ENCODE measurements at regions not wholly inside any gene's neighbourhood (a gene's known extent, or its start where the extent isn't known, plus 50 kb on each side); places are given as distances from the start of the nearest gene placed in this dataset.

DNA sequence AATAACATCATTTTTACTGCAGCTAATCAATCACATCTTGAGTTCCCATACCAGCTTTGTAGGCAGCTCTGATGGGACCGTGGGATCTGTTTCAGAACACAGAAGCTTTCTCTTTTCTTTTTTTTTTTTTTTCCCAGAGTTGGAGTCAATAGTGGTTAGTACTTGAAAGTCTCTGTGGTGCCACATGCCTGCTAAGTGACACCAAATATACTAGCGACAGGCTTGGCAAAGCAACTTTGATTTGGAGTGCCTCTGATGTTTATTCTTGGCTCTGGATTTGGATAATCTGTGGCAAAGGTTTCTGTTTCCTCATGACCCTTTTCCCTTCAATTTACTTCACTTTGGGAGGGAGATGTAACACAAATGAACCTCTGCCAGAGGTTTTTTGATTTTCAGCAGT, 681.4 kb upstream of the TENM4 start:
- Histone ChIP-seq H3K27me3 (ENCODE audit: control insufficient read depth, insufficient read depth, low read length) (no peaks in the 10 kb centered on the region), H3K4me1 (ENCODE audit: control insufficient read depth, low read depth, low read length) (no peaks in the 10 kb centered on the region), H3K27ac (ENCODE audit: low read length) (no peak overlapping the region), H3K9me3 (ENCODE audit: control insufficient read depth, low read depth, low read length) (peaks cover 4% of the 10 kb centered on the region), H3K36me3 (ENCODE audit: control insufficient read depth, low read depth, low read length) (no peaks in the 10 kb centered on the region), H3K9ac (ENCODE audit: low read length) (no peak overlapping the region), H3K4me3 (ENCODE audit: low read length) (no peak overlapping the region)

DNA sequence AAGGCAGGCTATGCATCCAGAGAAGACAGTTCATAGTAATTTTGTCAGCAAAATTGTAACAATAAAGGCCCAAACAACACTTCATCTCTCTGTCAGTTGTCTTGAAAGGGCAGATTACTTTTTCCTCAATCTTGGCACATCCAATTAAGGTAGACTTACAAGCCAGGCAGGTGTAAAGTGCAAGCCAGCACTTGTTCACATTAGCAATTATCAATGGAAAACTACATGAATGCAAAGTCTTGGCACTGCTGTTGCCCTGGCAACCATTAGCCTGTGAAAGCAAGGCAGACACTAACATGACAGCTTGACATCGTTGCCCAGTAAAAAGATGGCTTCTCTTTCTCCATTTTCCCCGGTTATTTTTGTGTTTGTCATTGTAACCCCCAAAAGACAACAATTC, 677.2 kb upstream of the TENM4 start:
- Histone ChIP-seq H3K4me1 (ENCODE audit: control insufficient read depth, low read depth, low read length) (no peaks in the 10 kb centered on the region), H3K9ac (ENCODE audit: low read length) (no peak overlapping the region), H3K27me3 (ENCODE audit: control insufficient read depth, insufficient read depth, low read length) (no peaks in the 10 kb centered on the region), H3K4me3 (ENCODE audit: low read length) (no peak overlapping the region), H3K27ac (ENCODE audit: low read length) (no peak overlapping the region), H3K9me3 (ENCODE audit: control insufficient read depth, low read depth, low read length) (no peaks in the 10 kb centered on the region), H3K36me3 (ENCODE audit: control insufficient read depth, low read depth, low read length) (no peaks in the 10 kb centered on the region)

DNA sequence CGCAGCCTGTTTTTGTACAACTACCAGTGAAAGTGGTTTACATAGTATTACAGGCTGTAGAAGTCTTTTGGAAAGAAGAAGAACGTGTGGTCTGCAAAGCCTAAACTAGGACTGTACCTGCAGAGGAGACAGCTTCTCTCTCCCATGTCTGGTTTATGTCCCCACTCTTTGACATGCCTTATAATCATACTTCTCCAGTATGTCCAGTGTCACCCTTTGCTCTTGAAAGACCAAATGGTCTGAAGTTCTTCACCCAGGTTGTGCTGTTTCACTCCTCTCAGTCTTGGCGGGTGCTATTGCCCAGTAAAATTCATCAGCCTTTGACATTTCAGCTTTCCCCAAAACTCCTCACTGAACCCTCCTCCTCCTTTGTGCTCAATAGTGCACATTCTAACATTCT, 676.0 kb upstream of the TENM4 start:
- H3K9me3 ChIP-seq (ENCODE audit: control insufficient read depth, low read depth, low read length): no peaks in the 10 kb centered on the region
- H3K9ac ChIP-seq (ENCODE audit: low read length): no peak overlapping the region
- H3K27ac ChIP-seq (ENCODE audit: low read length): no peak overlapping the region
- H3K4me3 ChIP-seq (ENCODE audit: low read length): no peak overlapping the region
- no peaks in the 10 kb centered on the region for H3K36me3 ChIP-seq (ENCODE audit: control insufficient read depth, low read depth, low read length)
- H3K4me1 ChIP-seq (ENCODE audit: control insufficient read depth, low read depth, low read length): no peaks in the 10 kb centered on the region
- H3K27me3 ChIP-seq (ENCODE audit: control insufficient read depth, insufficient read depth, low read length): no peaks in the 10 kb centered on the region

DNA sequence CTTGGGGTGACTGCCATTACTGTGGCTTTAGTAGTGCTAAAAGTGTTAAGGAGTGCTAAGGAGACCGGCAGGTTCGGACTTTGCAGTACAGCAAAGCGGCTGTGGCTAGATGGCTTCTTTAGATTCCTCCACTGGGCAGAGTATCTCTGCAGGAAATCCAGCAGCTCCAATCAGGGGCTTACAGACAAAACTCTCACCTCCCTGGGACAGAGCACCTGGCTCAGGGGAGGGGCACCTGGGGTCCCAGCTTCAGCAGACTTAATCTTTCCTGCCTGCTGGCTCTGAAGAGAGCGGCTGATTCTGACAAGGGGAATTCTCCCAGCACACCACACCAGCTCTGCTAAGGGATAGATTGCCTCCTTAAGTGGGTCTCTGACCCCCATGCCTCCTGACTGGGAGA, 668.8 kb upstream of the TENM4 start:
- H3K4me3 ChIP-seq (ENCODE audit: low read length): no peak overlapping the region
- H3K9me3 ChIP-seq (ENCODE audit: control insufficient read depth, low read depth, low read length): no peaks in the 10 kb centered on the region
- H3K36me3 ChIP-seq (ENCODE audit: control insufficient read depth, low read depth, low read length): no peaks in the 10 kb centered on the region
- no peak overlapping the region for H3K9ac ChIP-seq (ENCODE audit: low read length)
- no peaks in the 10 kb centered on the region for H3K4me1 ChIP-seq (ENCODE audit: control insufficient read depth, low read depth, low read length)
- no peak overlapping the region for H3K27ac ChIP-seq (ENCODE audit: low read length)
- H3K27me3 ChIP-seq (ENCODE audit: control insufficient read depth, insufficient read depth, low read length): no peaks in the 10 kb centered on the region

DNA sequence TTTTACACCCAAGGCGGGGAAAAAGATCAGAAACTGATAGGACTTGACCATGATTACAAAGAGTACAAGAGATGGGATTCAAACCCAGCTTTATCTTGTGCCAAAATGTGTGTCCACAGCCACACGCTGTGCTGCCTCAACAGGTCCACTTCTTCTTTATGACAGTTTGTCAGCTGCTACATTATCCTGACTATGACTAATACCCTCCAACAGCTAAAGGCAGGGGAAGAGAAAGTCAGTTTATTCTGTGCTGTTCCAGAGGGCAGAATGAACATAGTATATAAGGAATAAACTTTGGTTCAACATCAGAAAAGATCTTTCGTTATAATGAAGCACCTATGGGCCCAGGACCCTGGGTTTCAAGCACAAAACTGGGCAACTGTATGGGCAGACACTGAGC, 668.2 kb upstream of the TENM4 start:
- Histone ChIP-seq H3K4me3 (ENCODE audit: low read length) (no peak overlapping the region), H3K27ac (ENCODE audit: low read length) (no peak overlapping the region), H3K9me3 (ENCODE audit: control insufficient read depth, low read depth, low read length) (no peaks in the 10 kb centered on the region), H3K27me3 (ENCODE audit: control insufficient read depth, insufficient read depth, low read length) (no peaks in the 10 kb centered on the region), H3K4me1 (ENCODE audit: control insufficient read depth, low read depth, low read length) (no peaks in the 10 kb centered on the region), H3K36me3 (ENCODE audit: control insufficient read depth, low read depth, low read length) (no peaks in the 10 kb centered on the region), H3K9ac (ENCODE audit: low read length) (no peak overlapping the region)

DNA sequence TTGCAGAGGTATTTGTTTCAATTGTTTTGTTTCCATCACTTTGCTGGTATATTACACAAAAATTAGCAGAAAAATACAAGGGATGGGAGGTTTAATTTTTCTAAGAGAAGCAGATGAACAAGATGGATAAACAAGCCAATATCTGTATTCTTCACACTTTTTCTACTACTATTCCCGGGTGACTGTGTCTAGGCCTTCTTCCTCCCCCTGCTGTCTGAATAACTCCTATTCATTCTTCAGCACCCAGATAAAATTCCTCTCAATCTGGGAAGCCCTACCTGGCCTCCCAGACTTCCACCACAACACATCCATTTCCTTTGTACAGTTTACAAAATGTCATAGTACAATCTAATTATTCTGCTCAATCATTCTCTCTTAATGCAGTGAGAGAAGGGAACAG, 666.6 kb upstream of the TENM4 start:
- H3K27me3 ChIP-seq (ENCODE audit: control insufficient read depth, insufficient read depth, low read length): no peaks in the 10 kb centered on the region
- H3K9me3 ChIP-seq (ENCODE audit: control insufficient read depth, low read depth, low read length): no peaks in the 10 kb centered on the region
- H3K4me3 ChIP-seq (ENCODE audit: low read length): no peak overlapping the region
- no peak overlapping the region for H3K27ac ChIP-seq (ENCODE audit: low read length)
- no peak overlapping the region for H3K9ac ChIP-seq (ENCODE audit: low read length)
- H3K36me3 ChIP-seq (ENCODE audit: control insufficient read depth, low read depth, low read length): no peaks in the 10 kb centered on the region
- no peaks in the 10 kb centered on the region for H3K4me1 ChIP-seq (ENCODE audit: control insufficient read depth, low read depth, low read length)

DNA sequence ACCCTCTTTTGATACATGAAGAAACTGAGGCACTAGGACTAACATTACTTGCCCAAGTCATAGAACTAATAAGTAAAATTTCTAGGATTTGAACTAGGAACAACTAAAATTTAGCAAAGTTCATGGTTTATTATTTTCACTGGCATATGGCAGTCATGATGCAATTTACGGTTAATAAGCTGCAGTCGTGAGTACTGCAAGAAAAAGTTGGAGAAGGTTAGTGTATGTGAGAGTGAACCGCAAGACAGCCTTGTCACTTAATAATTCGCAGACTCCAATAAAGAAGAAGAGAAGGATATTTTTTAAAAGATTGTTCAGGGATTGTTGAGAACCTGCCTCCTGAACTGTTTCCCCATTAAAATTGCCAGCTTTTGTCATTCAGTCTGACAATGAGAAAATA, 663.4 kb upstream of the TENM4 start:
- H3K4me3 ChIP-seq (ENCODE audit: low read length): no peak overlapping the region

DNA sequence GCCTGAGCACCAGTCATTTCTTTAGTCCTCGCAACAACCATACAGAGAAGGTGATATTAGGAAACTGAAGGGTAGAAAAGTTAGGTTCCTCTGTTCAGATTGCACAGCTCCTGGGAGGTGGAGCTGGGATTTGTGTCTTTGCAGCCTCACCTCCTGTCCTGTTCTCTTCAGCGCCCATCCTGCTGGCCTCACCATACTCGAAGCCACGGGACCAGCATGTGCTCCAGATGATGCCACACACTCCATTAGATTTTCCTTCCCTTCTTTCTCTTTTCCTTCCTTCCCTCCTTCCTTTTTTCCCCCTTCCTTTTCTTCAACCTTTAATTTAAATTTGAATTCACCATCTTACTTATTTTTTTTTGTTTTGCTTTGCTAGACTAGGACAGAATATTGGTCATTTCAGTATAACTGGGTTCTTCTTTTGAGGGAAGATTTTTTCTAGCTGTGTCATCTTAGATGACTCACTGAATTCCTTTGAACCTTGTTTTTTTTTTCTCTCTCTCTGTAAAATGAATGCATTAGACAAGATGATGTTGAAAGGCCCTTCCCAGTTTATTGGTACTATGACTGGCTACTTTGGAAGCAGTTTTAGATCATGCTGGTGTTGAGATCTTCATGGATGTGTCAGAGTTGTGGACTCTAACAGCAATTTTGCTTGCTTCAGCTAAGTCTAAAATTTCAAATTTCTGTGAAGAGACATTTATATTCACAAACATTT, 662.5 kb upstream of the TENM4 start:
- Histone ChIP-seq H3K27me3 (ENCODE audit: control insufficient read depth, insufficient read depth, low read length) (no peaks in the 10 kb centered on the region), H3K4me1 (ENCODE audit: control insufficient read depth, low read depth, low read length) (no peaks in the 10 kb centered on the region), H3K9ac (ENCODE audit: low read length) (no peak overlapping the region), H3K4me3 (ENCODE audit: low read length) (no peak overlapping the region), H3K27ac (ENCODE audit: low read length) (no peak overlapping the region), H3K36me3 (ENCODE audit: control insufficient read depth, low read depth, low read length) (no peaks in the 10 kb centered on the region), H3K9me3 (ENCODE audit: control insufficient read depth, low read depth, low read length) (no peaks in the 10 kb centered on the region)

More for the DNA sequence above, 663.4 kb upstream of the TENM4 start:
- no peaks in the 10 kb centered on the region for H3K27me3 ChIP-seq (ENCODE audit: control insufficient read depth, insufficient read depth, low read length)
- H3K4me1 ChIP-seq (ENCODE audit: control insufficient read depth, low read depth, low read length): no peaks in the 10 kb centered on the region
- H3K36me3 ChIP-seq (ENCODE audit: control insufficient read depth, low read depth, low read length): no peaks in the 10 kb centered on the region
- H3K9me3 ChIP-seq (ENCODE audit: control insufficient read depth, low read depth, low read length): no peaks in the 10 kb centered on the region
- H3K27ac ChIP-seq (ENCODE audit: low read length): no peak overlapping the region
- no peak overlapping the region for H3K9ac ChIP-seq (ENCODE audit: low read length)

DNA sequence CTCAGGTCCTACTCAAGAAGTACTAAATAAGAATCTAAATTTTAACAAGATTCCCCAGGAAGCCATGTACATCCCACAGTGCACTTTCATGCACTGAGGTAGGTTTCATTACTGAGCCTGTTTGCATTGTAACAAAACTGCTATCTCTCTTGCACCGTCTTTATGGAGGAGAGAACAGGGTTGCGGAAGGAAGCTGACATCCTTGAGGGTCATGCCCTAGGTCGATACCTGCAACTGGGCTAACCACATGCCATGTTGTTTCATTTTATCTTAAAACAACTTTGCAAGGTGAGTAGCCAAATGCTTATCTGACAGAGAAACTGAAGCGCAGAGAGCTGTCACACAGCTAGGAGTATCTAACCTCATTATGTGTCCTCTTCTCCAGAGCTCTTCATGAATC, 656.3 kb upstream of the TENM4 start:
- Histone ChIP-seq H3K9ac (ENCODE audit: low read length) (no peak overlapping the region), H3K27me3 (ENCODE audit: control insufficient read depth, insufficient read depth, low read length) (no peaks in the 10 kb centered on the region), H3K9me3 (ENCODE audit: control insufficient read depth, low read depth, low read length) (no peaks in the 10 kb centered on the region), H3K36me3 (ENCODE audit: control insufficient read depth, low read depth, low read length) (no peaks in the 10 kb centered on the region), H3K4me1 (ENCODE audit: control insufficient read depth, low read depth, low read length) (peaks cover 5% of the 10 kb centered on the region), H3K4me3 (ENCODE audit: low read length) (no peak overlapping the region), H3K27ac (ENCODE audit: low read length) (no peak overlapping the region)

DNA sequence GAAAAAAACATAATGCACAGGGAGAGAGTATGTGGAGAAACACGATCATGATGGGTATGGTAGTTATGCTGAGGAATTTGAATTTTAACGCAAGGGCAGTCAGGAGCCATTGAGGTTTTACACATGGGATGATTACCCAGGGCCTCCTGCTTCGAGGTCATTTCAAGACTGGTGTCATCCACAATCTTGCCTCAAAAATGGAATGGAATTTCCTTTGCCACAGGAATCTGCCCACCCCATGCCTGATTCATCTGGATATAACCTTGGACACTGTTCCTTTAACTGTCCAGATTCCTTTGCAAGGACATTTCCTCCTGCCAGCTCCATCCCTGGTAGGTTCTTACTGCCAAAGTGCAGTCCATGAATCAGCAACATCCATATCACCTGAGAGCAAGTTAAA, 655.9 kb upstream of the TENM4 start:
- Histone ChIP-seq H3K27me3 (ENCODE audit: control insufficient read depth, insufficient read depth, low read length) (no peaks in the 10 kb centered on the region), H3K9ac (ENCODE audit: low read length) (no peak overlapping the region), H3K36me3 (ENCODE audit: control insufficient read depth, low read depth, low read length) (no peaks in the 10 kb centered on the region), H3K4me1 (ENCODE audit: control insufficient read depth, low read depth, low read length) (peaks cover 5% of the 10 kb centered on the region), H3K27ac (ENCODE audit: low read length) (no peak overlapping the region), H3K9me3 (ENCODE audit: control insufficient read depth, low read depth, low read length) (no peaks in the 10 kb centered on the region), H3K4me3 (ENCODE audit: low read length) (no peak overlapping the region)

DNA sequence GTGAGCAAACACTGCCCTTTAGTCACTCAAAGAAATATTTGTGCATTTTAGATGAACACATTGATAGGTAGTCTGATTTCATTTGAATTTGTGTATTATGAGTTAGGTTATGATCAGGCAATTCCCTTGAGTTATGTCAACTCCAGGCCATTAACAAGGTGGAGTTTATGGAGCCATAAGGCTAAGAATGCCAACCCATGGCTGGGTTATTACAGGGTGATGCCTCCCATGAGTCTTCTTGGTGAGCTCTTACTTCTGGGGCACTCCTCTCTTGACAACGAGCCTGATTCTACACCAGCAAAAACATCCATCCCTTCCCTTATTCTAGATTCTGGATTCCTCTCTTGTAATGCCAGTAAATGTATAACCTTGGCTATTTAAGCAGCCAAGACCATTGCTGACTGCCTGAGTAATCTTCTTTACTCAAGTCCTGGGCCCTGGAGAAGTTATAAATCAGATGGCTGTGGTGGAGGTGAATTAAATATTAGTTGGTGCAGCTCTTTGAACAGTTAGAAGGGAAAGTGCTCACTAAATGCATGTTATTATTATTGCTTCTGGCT, 645.7 kb upstream of the TENM4 start:
- H3K27me3 ChIP-seq (ENCODE audit: control insufficient read depth, insufficient read depth, low read length): no peaks in the 10 kb centered on the region
- H3K36me3 ChIP-seq (ENCODE audit: control insufficient read depth, low read depth, low read length): no peaks in the 10 kb centered on the region
- no peak overlapping the region for H3K27ac ChIP-seq (ENCODE audit: low read length)
- no peaks in the 10 kb centered on the region for H3K9me3 ChIP-seq (ENCODE audit: control insufficient read depth, low read depth, low read length)
- H3K4me1 ChIP-seq (ENCODE audit: control insufficient read depth, low read depth, low read length): no peaks in the 10 kb centered on the region
- H3K9ac ChIP-seq (ENCODE audit: low read length): no peak overlapping the region
- no peak overlapping the region for H3K4me3 ChIP-seq (ENCODE audit: low read length)

DNA sequence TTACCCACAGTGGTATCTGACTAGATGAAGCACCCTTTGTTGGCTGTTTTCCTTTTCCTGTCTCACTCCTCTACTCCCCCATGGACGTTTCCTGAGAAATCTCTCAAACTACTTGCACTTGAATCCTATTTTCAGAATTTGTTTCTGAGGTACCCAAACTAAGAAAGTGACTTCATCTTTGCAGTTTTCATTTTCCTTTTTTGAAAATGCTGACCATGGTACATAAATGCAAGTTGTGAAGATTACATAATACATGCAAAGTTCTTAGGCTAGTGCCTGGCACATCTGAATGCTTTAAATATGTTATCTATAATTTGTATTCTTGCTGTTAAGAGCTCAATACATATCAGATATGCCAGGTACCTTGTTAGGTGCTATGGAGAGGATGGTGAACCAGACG, 644.7 kb upstream of the TENM4 start:
- Histone ChIP-seq H3K27ac (ENCODE audit: low read length) (no peak overlapping the region), H3K9me3 (ENCODE audit: control insufficient read depth, low read depth, low read length) (no peaks in the 10 kb centered on the region), H3K9ac (ENCODE audit: low read length) (no peak overlapping the region), H3K36me3 (ENCODE audit: control insufficient read depth, low read depth, low read length) (no peaks in the 10 kb centered on the region), H3K27me3 (ENCODE audit: control insufficient read depth, insufficient read depth, low read length) (no peaks in the 10 kb centered on the region), H3K4me3 (ENCODE audit: low read length) (no peak overlapping the region), H3K4me1 (ENCODE audit: control insufficient read depth, low read depth, low read length) (no peaks in the 10 kb centered on the region)
